Right lobe of liver (tissue), 6 donors: ENCODE measurements at regions not wholly inside any gene's neighbourhood (a gene's known extent, or its start where the extent isn't known, plus 50 kb on each side); places are given as distances from the start of the nearest gene placed in this dataset.
"Not testable (repeated sequence)": the region's sequence is repeated elsewhere in the genome, so short reads cannot be mapped to it uniquely, and the experiment has no call there.

Source experiments
- ATAC-seq, 4 donors: fragments of 200-7000 bp; cut with Tn5 transposase; one replicate each; pipeline ENCODE4 v1.9.1; 2020; ENCODE audit warnings: mild to moderate bottlenecking in 4 of 4, moderate library complexity in 4 of 4
- DNase-seq, 3 donors: peaks; one replicate each; pipeline ENCODE4 v3.0.0-alpha.2; 2020
- H3K27ac ChIP-seq, 3 donors: fragments of 200-600 bp; one replicate each; pipeline ENCODE4 v1.8.0; 2022
- H3K27me3 ChIP-seq, 2 donors: fragments of 200-600 bp; one replicate each; pipeline ENCODE4 v1.8.0; 2022
- H3K36me3 ChIP-seq, 4 donors: fragments of 200-600 bp; sonication (generic) in 1 of 4; one replicate each; pipeline versions ENCODE4 v1.5.1 to v1.8.0; 2017 to 2022; ENCODE audit warnings: control low read depth in 1 of 4
- H3K4me1 ChIP-seq, 4 donors: fragments of 200-600 bp; sonication (generic) in 1 of 4; one replicate each; pipeline versions ENCODE4 v1.5.1 to v1.8.0; 2017 to 2022; ENCODE audit warnings: control low read depth in 1 of 4
- H3K4me3 ChIP-seq, 3 donors: fragments of 200-600 bp; one replicate each; pipeline ENCODE4 v1.8.0; 2022
- H3K9me3 ChIP-seq, 4 donors: fragments of 200-600 bp; sonication (generic) in 1 of 4; one replicate each; pipeline versions ENCODE4 v1.5.1 to v1.8.0; 2017 to 2022; ENCODE audit warnings: control low read depth in 1 of 4
- POLR2A ChIP-seq: fragments of 450-650 bp; IDR thresholded peaks from one replicate; pipeline ENCODE4 v1.6.1; 2017; ENCODE audit warnings: antibody characterized with exemption, mild to moderate bottlenecking
- WGBS: methylation state at CpG from one replicate; pipeline ENCODE4 v1.1.6; 2018; ENCODE audit warnings: low coverage, low lambda C conversion rate; ENCODE audit not compliant: insufficient coverage; ENCODE audit errors: missing lambda C conversion rate; 5-methylcytosine and 5-hydroxymethylcytosine counted together
- intact Hi-C, 2 donors: fragments of 100-400 bp; cut with DNase I; formaldehyde crosslinking; loops; one replicate each; pipeline versions ENCODE4 v1.11.2 to v1.14.1; 2022
- TF ChIP-seq, protein P1 (sequence below), 4 donors: fragments of 200-600 bp in 3 of 4; fragments of 450-650 bp in 1 of 4; IDR thresholded peaks; one replicate each; pipeline versions ENCODE4 v1.5.1 to v1.8.0; 2016 to 2022; ENCODE audit warnings: antibody characterized with exemption in 4 of 4, mild to moderate bottlenecking in 2 of 4
- donor health status: DM: no; HTN: yes; CAD: no.
- donor health status: DM: no; HTN: no; CAD: no.
- donor health status: DM: no; HTN: no; CAD: no.
- donor health status: DM: no; HTN: yes; CAD: no.
- donor health status: DM: no; HTN: yes; CAD: no.

DNA sequence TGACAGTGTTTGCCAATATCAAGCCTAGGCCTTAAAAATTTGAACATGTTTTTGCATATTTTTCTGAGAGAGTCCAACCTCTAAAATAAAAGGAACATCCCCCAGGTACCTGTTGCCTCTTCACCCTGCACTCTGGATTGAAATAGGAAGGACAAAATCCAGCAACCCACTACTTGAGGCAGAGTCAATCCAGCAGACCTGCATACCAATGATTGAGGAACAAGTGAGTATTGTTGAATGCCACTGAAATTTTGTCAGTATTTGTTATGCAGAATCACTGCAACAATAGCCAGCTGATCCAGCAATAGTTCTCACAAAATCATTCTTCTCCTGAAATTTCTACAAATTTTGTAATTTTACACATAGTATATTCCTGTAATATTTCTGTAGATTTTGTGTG is 460.6 kb upstream of the FOXG1 start:
- DNase-seq = no peak
- Histone ChIP-seq H3K4me1 (no peaks in the 10 kb centered on the region), H3K27ac (no peak overlapping the region), H3K36me3 (no peaks in the 10 kb centered on the region), H3K27me3 (no peaks in the 10 kb centered on the region), H3K4me3 (no peak overlapping the region), H3K9me3 (no peaks in the 10 kb centered on the region)
- no peak for ATAC-seq
- no peak for TF ChIP-seq POLR2A
- TF ChIP-seq, protein P1, sequence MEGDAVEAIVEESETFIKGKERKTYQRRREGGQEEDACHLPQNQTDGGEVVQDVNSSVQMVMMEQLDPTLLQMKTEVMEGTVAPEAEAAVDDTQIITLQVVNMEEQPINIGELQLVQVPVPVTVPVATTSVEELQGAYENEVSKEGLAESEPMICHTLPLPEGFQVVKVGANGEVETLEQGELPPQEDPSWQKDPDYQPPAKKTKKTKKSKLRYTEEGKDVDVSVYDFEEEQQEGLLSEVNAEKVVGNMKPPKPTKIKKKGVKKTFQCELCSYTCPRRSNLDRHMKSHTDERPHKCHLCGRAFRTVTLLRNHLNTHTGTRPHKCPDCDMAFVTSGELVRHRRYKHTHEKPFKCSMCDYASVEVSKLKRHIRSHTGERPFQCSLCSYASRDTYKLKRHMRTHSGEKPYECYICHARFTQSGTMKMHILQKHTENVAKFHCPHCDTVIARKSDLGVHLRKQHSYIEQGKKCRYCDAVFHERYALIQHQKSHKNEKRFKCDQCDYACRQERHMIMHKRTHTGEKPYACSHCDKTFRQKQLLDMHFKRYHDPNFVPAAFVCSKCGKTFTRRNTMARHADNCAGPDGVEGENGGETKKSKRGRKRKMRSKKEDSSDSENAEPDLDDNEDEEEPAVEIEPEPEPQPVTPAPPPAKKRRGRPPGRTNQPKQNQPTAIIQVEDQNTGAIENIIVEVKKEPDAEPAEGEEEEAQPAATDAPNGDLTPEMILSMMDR (IDR thresholded peaks at IDR 0.05) = no peak
- intact Hi-C loops = no loop called here

DNA sequence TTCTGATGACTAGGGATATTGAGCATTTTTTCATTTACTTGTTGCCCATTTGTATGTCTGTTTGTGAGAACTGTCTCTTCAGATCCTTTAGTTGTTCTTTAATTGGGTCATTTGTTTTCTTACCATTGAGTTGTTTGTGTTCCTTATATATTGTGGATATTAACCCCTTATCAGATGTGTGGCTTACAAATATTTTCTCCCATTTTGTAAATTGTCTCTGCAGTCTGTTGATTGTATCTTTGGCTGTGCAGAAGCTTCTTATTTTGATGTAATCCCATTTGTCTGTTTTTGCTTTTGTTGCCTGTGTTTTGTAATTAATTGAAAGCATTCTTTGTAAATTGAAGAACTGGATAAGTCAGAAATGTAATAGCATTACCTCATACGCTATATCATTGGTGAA is 459.1 kb upstream of the FOXG1 start:
- H3K9me3 ChIP-seq = no peaks in the 10 kb centered on the region
- no peak overlapping the region for H3K4me3 ChIP-seq
- WGBS = 77% methylated on average over 1 of the region's 1 CpG
- H3K4me1 ChIP-seq = no peaks in the 10 kb centered on the region
- TF ChIP-seq, protein P1 (IDR thresholded peaks at IDR 0.05) = no peak
- TF ChIP-seq POLR2A = no peak
- DNase-seq (no peak), ATAC-seq (no peak)
- intact Hi-C loops = no loop called here
- H3K36me3 ChIP-seq = no peaks in the 10 kb centered on the region
- H3K27me3 ChIP-seq = no peaks in the 10 kb centered on the region
- H3K27ac ChIP-seq = no peak overlapping the region

DNA sequence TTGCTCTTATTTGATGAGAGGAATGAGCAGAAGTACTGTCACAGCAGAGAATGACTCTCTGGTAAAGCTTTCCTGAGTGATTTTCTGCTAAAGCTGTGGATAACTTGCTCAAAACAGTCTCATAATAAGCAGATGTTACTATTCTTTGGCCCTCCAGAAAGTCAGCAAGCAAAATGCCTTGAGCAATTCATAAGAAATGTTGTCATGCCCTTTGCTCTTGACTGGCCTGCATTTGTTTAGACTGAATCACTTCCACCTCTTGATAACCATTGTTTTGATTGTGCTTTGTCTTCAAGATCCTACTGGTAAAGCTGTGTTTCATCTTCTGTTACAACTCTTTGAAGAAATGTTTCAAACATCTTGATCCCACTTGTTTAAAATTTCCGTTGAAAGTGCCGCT is 457.9 kb upstream of the FOXG1 start:
- intact Hi-C loops = no loop called here
- 75% methylated on average over 2 of the region's 2 CpGs for WGBS
- DNase-seq = no peak

DNA sequence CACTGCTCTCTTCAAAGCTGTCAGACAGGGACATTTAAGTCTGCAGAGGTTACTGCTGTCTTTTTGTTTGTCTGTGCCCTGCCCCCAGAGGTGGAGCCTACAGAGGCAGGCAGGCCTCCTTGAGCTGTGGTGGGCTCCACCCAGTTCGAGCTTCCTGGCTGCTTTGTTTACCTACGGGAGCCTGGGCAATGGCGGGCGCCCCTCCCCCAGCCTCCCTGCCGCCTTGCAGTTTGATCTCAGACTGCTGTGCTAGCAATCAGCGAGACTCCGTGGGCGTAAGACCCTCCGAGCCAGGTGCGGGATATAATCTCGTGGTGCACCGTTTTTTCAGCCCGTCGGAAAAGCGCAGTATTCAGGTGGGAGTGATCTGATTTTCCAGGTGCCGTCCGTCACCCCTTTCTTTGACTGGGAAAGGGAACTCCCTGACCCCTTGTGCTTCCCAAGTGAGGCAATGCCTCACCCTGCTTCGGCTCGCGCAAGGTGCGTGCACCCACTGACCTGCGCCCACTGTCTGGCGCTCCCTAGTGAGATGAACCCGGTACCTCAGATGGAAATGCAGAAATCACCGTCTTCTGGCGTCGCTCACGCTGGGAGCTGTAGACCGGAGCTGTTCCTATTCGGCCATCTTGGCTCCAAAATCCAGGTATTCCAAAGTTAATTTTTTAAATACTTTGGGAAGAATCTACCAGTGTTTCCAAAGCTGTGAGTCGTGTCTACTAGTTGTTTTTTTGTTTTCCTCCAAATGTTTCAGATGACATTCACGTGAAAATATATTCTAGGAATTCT is 448.5 kb upstream of the FOXG1 start:
- H3K4me3 ChIP-seq, H3K4me1 ChIP-seq, H3K27me3 ChIP-seq, H3K9me3 ChIP-seq, intact Hi-C loops, H3K36me3 ChIP-seq, H3K27ac ChIP-seq, ATAC-seq, DNase-seq: not testable (repeated sequence)
- WGBS = 76% methylated on average over 7 of the region's 32 CpGs

More for the DNA sequence above, 457.9 kb upstream of the FOXG1 start:
- no peaks in the 10 kb centered on the region for H3K4me1 ChIP-seq
- no peak overlapping the region for H3K27ac ChIP-seq
- TF ChIP-seq, protein P1 (IDR thresholded peaks at IDR 0.05) = no peak
- TF ChIP-seq POLR2A = no peak
- no peak overlapping the region for H3K4me3 ChIP-seq
- no peaks in the 10 kb centered on the region for H3K9me3 ChIP-seq
- no peak for ATAC-seq
- H3K36me3 ChIP-seq = no peaks in the 10 kb centered on the region
- no peaks in the 10 kb centered on the region for H3K27me3 ChIP-seq

DNA sequence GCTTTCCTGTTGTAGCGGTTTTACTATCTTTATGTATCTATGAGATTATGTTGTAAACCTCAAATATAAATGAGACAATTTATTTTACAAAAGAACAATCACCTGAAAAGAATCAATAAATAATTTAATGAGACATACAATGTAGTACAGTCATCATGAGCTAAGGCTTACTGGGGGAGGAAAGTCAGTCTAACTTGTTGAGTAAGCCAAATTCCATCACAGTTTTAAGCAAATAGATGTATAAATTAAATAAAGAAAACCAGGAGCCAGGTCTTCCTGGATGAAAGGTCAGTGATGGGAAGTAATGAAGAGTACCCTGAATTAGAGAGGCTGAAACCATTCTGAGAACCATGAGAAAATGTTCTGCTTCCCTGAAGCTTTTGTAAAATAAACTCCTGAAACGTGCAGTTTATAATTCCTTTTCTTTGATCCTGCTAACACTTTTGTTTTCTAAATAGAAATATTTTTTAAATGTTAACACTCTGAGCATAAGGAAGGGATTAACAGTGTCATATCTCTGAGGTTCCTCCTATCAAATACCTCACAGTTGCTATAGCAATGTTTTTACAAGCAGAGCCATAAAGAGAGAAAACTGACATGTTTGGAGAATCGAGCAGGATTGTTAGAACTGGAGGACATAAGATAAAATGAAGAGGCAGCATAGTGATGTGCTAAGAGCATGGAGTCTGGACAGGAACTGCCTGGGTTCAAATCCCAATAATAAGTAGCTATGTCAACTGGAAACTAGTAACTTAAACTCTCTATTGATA is 444.9 kb upstream of the FOXG1 start:
- TF ChIP-seq, protein P1 (IDR thresholded peaks at IDR 0.05) = no peak
- TF ChIP-seq POLR2A = no peak

More for the DNA sequence above, 444.9 kb upstream of the FOXG1 start:
- ATAC-seq = no peak
- no peaks in the 10 kb centered on the region for H3K27me3 ChIP-seq
- no peaks in the 10 kb centered on the region for H3K4me1 ChIP-seq
- DNase-seq = no peak
- H3K4me3 ChIP-seq = no peak overlapping the region
- no peaks in the 10 kb centered on the region for H3K9me3 ChIP-seq
- H3K27ac ChIP-seq = no peak overlapping the region
- intact Hi-C loops = no loop called here
- 28% methylated on average over 3 of the region's 3 CpGs for WGBS
- no peaks in the 10 kb centered on the region for H3K36me3 ChIP-seq
